GM12873 (cell line): ENCODE measurements at regions not wholly inside any gene's neighbourhood (a gene's known extent, or its start where the extent isn't known, plus 50 kb on each side); places are given as distances from the start of the nearest gene placed in this dataset.

Experiments
- TF ChIP-seq, protein P1 (sequence below): IDR thresholded peaks from 2 replicates; pipeline ENCODE4 v1.5.1; 2012; ENCODE audit warnings: low read depth, mild to moderate bottlenecking, moderate library complexity, low read length, control low read depth; ENCODE audit not compliant: insufficient read depth; ENCODE audit errors: missing control alignments

GRCh38 chr11:91209306-91209705, 986.5 kb upstream of the CHORDC1 start:
- TF ChIP-seq, protein P1, sequence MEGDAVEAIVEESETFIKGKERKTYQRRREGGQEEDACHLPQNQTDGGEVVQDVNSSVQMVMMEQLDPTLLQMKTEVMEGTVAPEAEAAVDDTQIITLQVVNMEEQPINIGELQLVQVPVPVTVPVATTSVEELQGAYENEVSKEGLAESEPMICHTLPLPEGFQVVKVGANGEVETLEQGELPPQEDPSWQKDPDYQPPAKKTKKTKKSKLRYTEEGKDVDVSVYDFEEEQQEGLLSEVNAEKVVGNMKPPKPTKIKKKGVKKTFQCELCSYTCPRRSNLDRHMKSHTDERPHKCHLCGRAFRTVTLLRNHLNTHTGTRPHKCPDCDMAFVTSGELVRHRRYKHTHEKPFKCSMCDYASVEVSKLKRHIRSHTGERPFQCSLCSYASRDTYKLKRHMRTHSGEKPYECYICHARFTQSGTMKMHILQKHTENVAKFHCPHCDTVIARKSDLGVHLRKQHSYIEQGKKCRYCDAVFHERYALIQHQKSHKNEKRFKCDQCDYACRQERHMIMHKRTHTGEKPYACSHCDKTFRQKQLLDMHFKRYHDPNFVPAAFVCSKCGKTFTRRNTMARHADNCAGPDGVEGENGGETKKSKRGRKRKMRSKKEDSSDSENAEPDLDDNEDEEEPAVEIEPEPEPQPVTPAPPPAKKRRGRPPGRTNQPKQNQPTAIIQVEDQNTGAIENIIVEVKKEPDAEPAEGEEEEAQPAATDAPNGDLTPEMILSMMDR = no peak

- TF ChIP-seq, protein P1 = no peak
Measured at GRCh38 chr11:91199866-91200265, 977.0 kb upstream of the CHORDC1 start.

DNA sequence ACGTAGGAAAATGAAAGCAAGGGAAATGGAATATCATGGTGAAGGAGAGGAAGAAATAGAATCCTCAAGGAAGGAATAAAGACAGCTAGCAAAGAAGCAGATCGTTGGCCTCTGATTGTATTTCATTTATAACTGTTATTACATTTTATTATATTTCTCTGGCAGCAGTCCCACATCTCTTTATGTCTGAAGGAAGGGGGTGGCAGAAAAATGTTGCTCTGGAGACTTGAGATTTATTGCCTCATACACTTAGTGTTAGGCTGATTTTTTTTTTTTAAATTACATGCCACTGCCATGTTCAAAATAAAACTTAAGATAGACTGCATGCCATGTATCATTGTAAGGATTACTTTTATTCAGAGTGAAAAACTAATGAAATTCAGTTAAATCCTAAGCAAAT, 971.7 kb upstream of the CHORDC1 start:
- TF ChIP-seq, protein P1 = no peak

DNA sequence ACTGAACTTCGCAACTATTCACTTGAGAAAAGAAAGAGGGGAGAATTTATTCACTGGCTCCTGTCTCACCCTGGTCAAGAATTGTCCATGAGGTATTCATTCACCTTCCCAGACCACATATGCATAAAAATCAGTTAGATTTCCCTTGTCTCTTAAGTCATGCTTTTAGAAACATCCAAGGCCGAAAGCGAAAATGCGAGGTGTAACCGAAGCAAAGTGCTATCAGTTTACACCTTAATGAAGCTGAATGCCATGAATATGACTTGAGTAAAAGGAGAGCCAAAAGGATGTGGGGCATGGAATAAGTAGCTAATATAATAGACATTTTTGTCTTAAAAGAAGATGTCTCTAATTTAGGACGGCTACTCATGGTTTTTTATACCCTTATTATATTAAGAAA, 965.6 kb upstream of the CHORDC1 start:
- TF ChIP-seq, protein P1 = no peak

GRCh38 chr11:91187314-91187713, 964.5 kb upstream of the CHORDC1 start:
- TF ChIP-seq, protein P1 = no peak

DNA sequence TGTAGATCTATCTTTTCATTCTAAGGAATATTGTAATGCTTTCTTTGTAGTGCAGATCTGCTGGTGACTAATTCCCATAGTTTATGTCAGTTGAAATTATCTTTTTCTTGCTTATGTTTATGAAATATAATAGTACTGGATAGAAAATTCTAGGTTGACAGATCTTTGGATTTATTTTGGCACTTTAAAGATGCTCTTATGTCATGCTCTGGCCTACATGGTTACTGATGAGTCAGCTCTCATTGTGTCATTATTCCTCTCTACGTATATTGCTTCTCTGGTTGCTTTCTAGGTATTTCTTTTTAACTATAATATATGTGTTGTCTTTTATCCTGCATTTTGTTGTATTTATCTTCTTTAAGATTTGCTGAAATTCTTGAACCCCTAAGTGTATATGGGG, 955.5 kb upstream of the CHORDC1 start:
- TF ChIP-seq, protein P1 = no peak

- TF ChIP-seq, protein P1 = no peak
Measured at GRCh38 chr11:91174734-91175133, 951.9 kb upstream of the CHORDC1 start.

- TF ChIP-seq, protein P1 = no peak
Measured at GRCh38 chr11:91174193-91174592, 951.3 kb upstream of the CHORDC1 start.
